ENCODE measurements at regions not wholly inside any gene's neighbourhood (a gene's known extent, or its start where the extent isn't known, plus 50 kb on each side); places are given as distances from the start of the nearest gene placed in this dataset.

GRCh38 chrX:94454159-94454558 lies 780.2 kb downstream of the FAM133A start:
- CTCF ChIA-PET = no interaction called here
- DNase-seq (no peak), ATAC-seq (ENCODE audit: low read depth) (no peak)
- intact Hi-C loops (cut with micrococcal nuclease) = no loop called here
- no peaks in the 10 kb centered on the region for H3K36me3 Mint-ChIP-seq (ENCODE audit: low read depth)
- no peak overlapping the region for H3K4me3 Mint-ChIP-seq
- no peak for TF ChIP-seq CTCF (IDR thresholded peaks at IDR 0.05)
- POLR2A ChIA-PET = no interaction called here
- no peaks in the 10 kb centered on the region for H3K9me3 Mint-ChIP-seq
- no peaks in the 10 kb centered on the region for H3K27me3 Mint-ChIP-seq
- H3K27ac Mint-ChIP-seq = no peak overlapping the region
- no peaks in the 10 kb centered on the region for H3K4me1 Mint-ChIP-seq

GRCh38 chrX:94454606-94455005 lies 780.6 kb downstream of the FAM133A start:
- POLR2A ChIA-PET = no interaction called here
- CTCF ChIA-PET = no interaction called here
- DNase-seq (no peak), ATAC-seq (ENCODE audit: low read depth) (no peak)
- no peak overlapping the region for H3K4me3 Mint-ChIP-seq
- intact Hi-C loops (cut with micrococcal nuclease) = no loop called here
- no peaks in the 10 kb centered on the region for H3K27me3 Mint-ChIP-seq
- no peaks in the 10 kb centered on the region for H3K4me1 Mint-ChIP-seq
- no peak overlapping the region for H3K27ac Mint-ChIP-seq
- no peaks in the 10 kb centered on the region for H3K9me3 Mint-ChIP-seq
- TF ChIP-seq CTCF (IDR thresholded peaks at IDR 0.05) = no peak
- no peaks in the 10 kb centered on the region for H3K36me3 Mint-ChIP-seq (ENCODE audit: low read depth)

GRCh38 chrX:94455782-94456181 lies 781.8 kb downstream of the FAM133A start:
- Mint-ChIP-seq H3K4me3 (no peak overlapping the region), H3K9me3 (no peaks in the 10 kb centered on the region), H3K27me3 (no peaks in the 10 kb centered on the region), H3K36me3 (ENCODE audit: low read depth) (no peaks in the 10 kb centered on the region), H3K27ac (no peak overlapping the region), H3K4me1 (no peaks in the 10 kb centered on the region)
- ChIA-PET POLR2A (no interaction called here), CTCF (no interaction called here)
- no peak for TF ChIP-seq CTCF (IDR thresholded peaks at IDR 0.05)
- DNase-seq = no peak
- intact Hi-C loops (cut with micrococcal nuclease) = no loop called here
- no peak for ATAC-seq (ENCODE audit: low read depth)

GRCh38 chrX:94492541-94492940 lies 818.5 kb downstream of the FAM133A start:
- Mint-ChIP-seq H3K36me3 (ENCODE audit: low read depth) (no peaks in the 10 kb centered on the region), H3K27me3 (no peaks in the 10 kb centered on the region), H3K4me3 (no peak overlapping the region), H3K9me3 (peaks cover 2% of the 10 kb centered on the region), H3K27ac (no peak overlapping the region), H3K4me1 (no peaks in the 10 kb centered on the region)
- intact Hi-C loops (cut with micrococcal nuclease) = no loop called here
- DNase-seq = no peak
- ChIA-PET POLR2A (no interaction called here), CTCF (no interaction called here)
- no peak for ATAC-seq (ENCODE audit: low read depth)
- no peak for TF ChIP-seq CTCF (IDR thresholded peaks at IDR 0.05)

GRCh38 chrX:94493405-94493804 lies 819.4 kb downstream of the FAM133A start:
- Mint-ChIP-seq H3K4me1 (no peaks in the 10 kb centered on the region), H3K27ac (no peak overlapping the region), H3K4me3 (no peak overlapping the region), H3K36me3 (ENCODE audit: low read depth) (no peaks in the 10 kb centered on the region), H3K9me3 (peaks cover 2% of the 10 kb centered on the region), H3K27me3 (no peaks in the 10 kb centered on the region)
- DNase-seq (no peak), ATAC-seq (ENCODE audit: low read depth) (no peak)
- no peak for TF ChIP-seq CTCF (IDR thresholded peaks at IDR 0.05)
- ChIA-PET CTCF (no interaction called here), POLR2A (no interaction called here)
- intact Hi-C loops (cut with micrococcal nuclease) = no loop called here

All from activated B cell treated with CpG ODN at 0.5 μM for 24 hours (primary cell).